ENCODE measurements at regions not wholly inside any gene's neighbourhood (a gene's known extent, or its start where the extent isn't known, plus 50 kb on each side); places are given as distances from the start of the nearest gene placed in this dataset.

DNA sequence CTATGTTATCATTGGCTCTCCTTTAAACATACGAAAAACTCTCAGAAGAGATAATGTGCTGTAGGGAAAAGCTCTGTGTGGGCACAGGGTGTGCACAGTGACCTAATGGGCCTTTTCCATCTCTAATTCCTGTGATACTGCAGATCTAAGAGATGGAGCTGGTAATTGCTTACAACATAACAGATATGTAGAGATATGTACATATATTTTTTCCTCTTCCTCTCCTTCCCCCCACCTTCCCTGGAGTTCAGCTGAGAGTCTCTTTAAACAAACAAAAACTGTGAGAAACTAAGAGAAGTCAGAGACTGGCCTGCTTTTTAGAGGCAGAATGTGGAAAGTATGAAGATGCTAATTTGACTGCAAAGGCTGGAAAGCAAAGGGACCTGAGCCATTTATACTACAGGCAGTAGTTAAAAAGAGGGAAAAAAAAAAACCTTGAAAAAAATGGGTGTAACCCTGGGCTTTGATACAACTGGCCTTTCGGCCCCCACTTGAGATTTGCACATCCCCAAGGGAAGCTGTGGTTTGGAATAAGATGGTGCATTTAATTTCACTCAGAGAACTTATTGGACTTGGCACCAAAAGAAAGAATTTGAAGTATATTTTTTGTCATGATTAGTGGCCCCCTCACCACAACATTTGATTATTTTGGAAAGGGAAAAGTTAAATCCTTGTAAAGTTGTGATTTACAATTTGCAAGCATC, 502.2 kb upstream of the ZEB2 start:
- TF ChIP-seq, protein P1, sequence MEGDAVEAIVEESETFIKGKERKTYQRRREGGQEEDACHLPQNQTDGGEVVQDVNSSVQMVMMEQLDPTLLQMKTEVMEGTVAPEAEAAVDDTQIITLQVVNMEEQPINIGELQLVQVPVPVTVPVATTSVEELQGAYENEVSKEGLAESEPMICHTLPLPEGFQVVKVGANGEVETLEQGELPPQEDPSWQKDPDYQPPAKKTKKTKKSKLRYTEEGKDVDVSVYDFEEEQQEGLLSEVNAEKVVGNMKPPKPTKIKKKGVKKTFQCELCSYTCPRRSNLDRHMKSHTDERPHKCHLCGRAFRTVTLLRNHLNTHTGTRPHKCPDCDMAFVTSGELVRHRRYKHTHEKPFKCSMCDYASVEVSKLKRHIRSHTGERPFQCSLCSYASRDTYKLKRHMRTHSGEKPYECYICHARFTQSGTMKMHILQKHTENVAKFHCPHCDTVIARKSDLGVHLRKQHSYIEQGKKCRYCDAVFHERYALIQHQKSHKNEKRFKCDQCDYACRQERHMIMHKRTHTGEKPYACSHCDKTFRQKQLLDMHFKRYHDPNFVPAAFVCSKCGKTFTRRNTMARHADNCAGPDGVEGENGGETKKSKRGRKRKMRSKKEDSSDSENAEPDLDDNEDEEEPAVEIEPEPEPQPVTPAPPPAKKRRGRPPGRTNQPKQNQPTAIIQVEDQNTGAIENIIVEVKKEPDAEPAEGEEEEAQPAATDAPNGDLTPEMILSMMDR (IDR thresholded peaks at IDR 0.05; ENCODE audit: control extremely low read depth, extremely low read depth, low read depth, missing control alignments): no peak
- ChIA-PET CTCF (interaction anchor here (1.2 to 1.8 kb wide), 2 partner anchors 13 to 31 kb away, joined by 3 to 4 read pairs; no protein-coding TSS in a partner anchor), POLR2A (no interaction called here)
- DNase-seq (ENCODE audit: extremely low spot score): no peak

DNA sequence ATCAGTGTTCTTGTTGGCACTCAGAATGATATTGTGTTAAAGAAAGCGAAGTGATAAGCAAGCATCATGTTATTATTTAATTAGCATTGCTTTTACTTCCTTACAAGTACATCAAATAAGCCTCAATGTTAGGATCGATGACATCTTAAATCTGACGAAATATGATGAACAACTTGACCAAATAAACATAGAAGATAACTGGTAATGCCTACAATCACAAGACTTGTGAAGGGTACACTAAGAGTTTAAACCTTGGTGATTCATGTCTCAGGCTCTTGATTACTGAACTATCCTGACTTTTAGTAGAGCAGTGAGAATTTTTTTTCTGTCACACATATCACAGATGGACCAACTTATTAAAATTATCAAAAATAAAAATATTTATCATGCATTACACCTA, 500.8 kb upstream of the ZEB2 start:
- DNase-seq (ENCODE audit: extremely low spot score): no peak
- POLR2A ChIA-PET: no interaction called here
- CTCF ChIA-PET: no interaction called here
- TF ChIP-seq, protein P1 (IDR thresholded peaks at IDR 0.05; ENCODE audit: control extremely low read depth, extremely low read depth, low read depth, missing control alignments): no peak

DNA sequence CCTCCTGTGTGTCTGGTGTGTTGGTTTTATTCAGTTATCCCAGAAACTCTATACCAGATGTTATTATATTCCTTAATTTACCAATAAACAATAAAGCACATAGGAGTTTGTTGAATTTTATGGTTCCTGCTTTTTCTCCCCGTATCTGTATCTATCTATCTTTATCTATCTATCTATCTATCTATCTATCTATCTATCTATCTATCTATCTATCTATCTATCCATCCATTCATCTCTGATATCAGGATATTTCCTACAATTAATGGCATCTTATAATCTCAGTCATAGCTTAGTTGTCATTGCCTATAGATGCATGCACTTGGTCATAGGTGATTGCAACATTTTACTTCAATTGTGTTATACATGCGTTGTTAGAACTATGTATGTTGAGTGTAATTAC, 500.2 kb upstream of the ZEB2 start:
- TF ChIP-seq, protein P1 (IDR thresholded peaks at IDR 0.05; ENCODE audit: control extremely low read depth, extremely low read depth, low read depth, missing control alignments): no peak
- POLR2A ChIA-PET: no interaction called here
- CTCF ChIA-PET: no interaction called here
- DNase-seq (ENCODE audit: extremely low spot score): no peak

DNA sequence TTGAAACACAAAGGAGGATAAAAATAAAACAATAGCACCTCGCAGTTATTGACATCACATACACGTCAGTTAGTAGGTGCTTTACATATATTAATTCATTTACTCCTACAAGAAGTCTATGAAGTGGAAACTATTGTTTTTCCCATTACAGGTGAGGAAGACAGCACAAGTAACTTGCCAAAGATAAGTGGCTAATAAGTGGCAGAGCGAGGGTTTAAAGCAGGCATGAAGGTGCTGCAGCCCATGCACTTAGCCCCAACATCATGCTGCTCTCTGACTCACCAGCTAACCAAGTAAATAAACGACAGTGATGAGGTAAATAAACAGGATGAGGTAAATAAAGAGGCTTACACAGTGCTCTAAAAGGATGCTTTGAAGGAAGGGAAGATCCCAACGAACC, 498.6 kb upstream of the ZEB2 start:
- TF ChIP-seq, protein P1 (IDR thresholded peaks at IDR 0.05; ENCODE audit: control extremely low read depth, extremely low read depth, low read depth, missing control alignments): no peak
- CTCF ChIA-PET: no interaction called here
- POLR2A ChIA-PET: no interaction called here
- no peak for DNase-seq (ENCODE audit: extremely low spot score)

GRCh38 chr2:145017149-145017548, 497.2 kb upstream of the ZEB2 start:
- TF ChIP-seq, protein P1 (IDR thresholded peaks at IDR 0.05; ENCODE audit: control extremely low read depth, extremely low read depth, low read depth, missing control alignments): no peak
- ChIA-PET POLR2A (no interaction called here), CTCF (no interaction called here)
- no peak for DNase-seq (ENCODE audit: extremely low spot score)

DNA sequence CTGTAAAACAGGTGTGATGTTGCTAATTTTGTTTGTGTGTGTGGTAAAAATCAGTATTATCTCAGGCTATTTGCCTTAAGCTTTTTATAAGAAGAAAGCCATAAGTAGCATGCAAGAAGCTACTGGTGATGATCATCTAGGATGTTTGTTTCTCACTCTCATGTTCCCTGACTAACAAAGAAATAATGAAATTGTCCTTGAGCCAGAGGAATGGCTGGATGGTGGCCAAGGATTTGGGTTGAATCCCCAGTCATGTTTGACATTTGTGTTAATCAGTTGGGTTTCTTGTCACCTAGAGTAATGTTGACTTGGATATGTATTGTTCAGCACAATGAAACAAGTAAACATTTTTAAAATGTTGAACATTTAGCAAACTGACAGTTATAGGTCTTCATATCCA, 496.8 kb upstream of the ZEB2 start:
- no peak for DNase-seq (ENCODE audit: extremely low spot score)
- ChIA-PET CTCF (no interaction called here), POLR2A (no interaction called here)
- TF ChIP-seq, protein P1 (IDR thresholded peaks at IDR 0.05; ENCODE audit: control extremely low read depth, extremely low read depth, low read depth, missing control alignments): no peak
